Thyroid gland (tissue), 4 donors: ENCODE measurements at regions not wholly inside any gene's neighbourhood (a gene's known extent, or its start where the extent isn't known, plus 50 kb on each side); places are given as distances from the start of the nearest gene placed in this dataset.

Source experiments
- DNase-seq, 2 donors: peaks; one replicate each; pipeline ENCODE4 v3.0.0-alpha.2; 2019
- H3K27ac ChIP-seq, 3 donors: fragments of 200-600 bp; sonication (generic); 1 replicate in 2 of 3; 2 replicates in 1 of 3; pipeline ENCODE4 v1.5.1; 2016 to 2019; ENCODE audit warnings: mild to moderate bottlenecking in 1 of 3, moderate library complexity in 1 of 3
- H3K27me3 ChIP-seq: fragments of 200-600 bp; sonication (generic); one replicate; pipeline ENCODE4 v1.5.1; 2019
- H3K36me3 ChIP-seq, 2 donors: fragments of 200-600 bp; sonication (generic); one replicate each; pipeline ENCODE4 v1.5.1; 2016 to 2019
- H3K4me1 ChIP-seq, 2 donors: fragments of 200-600 bp; sonication (generic); one replicate each; pipeline ENCODE4 v1.5.1; 2017 to 2019
- H3K4me3 ChIP-seq, 3 donors: fragments of 200-600 bp; sonication (generic); replicated peaks in 1 of 3; 1 replicate in 2 of 3; 2 replicates in 1 of 3; pipeline ENCODE4 v1.5.1; 2016; ENCODE audit warnings: mild to moderate bottlenecking in 1 of 3
- H3K9me3 ChIP-seq: fragments of 200-600 bp; sonication (generic); one replicate; pipeline ENCODE4 v1.5.1; 2017
- POLR2A ChIP-seq, 2 donors: fragments of 450-650 bp; IDR thresholded peaks; one replicate each; pipeline ENCODE4 v1.6.1; 2017; ENCODE audit warnings: antibody characterized with exemption in 2 of 2, mild to moderate bottlenecking in 2 of 2, moderate library complexity in 1 of 2
- WGBS, 2 donors: methylation state at CpG; one replicate each; pipeline ENCODE4 v1.1.5; 2017; 5-methylcytosine and 5-hydroxymethylcytosine counted together
- intact Hi-C: fragments of 100-400 bp; cut with DNase I; formaldehyde crosslinking; loops from one replicate; pipeline ENCODE4 v1.15.1; 2023
- TF ChIP-seq, protein P1 (sequence below), 6 experiments: fragments of 200-600 bp in 3 of 6; fragments of 450-650 bp in 3 of 6; sonication (generic) in 3 of 6; IDR thresholded peaks; one replicate each; pipeline ENCODE4 v1.5.1; 2016 to 2019; ENCODE audit warnings: antibody characterized with exemption in 6 of 6, mild to moderate bottlenecking in 2 of 6, inconsistent platforms in 1 of 6, moderate library complexity in 1 of 6

DNA sequence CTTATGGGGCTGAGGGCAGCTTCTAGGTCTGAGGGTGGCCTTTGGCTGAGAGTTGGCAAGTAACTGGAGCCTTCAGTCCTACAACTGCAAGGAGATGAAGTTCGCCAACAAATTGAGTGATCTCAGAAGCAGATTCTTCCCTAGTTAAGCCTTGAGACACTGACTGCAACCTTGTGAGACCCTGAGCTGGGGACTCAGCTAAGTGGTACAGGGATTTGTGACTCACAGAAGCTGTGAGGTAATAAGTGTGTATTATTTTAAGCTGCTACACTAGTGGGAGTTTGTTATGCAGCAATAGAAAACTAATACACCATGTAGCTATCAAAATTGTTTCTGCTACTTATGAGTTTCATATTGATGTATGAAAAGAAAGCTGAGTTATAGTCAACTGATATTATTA is 279.2 kb downstream of the PIK3R1 start:
- Histone ChIP-seq H3K4me3 (no peak overlapping the region), H3K27me3 (no peaks in the 10 kb centered on the region), H3K36me3 (no peaks in the 10 kb centered on the region), H3K9me3 (no peaks in the 10 kb centered on the region), H3K27ac (no peak overlapping the region), H3K4me1 (no peaks in the 10 kb centered on the region)
- DNase-seq = no peak
- 89 to 100% methylated on average over 1 of the region's 1 CpG for WGBS, 2 donors
- intact Hi-C loops = no loop called here
- no peak for TF ChIP-seq POLR2A (IDR thresholded peaks at IDR 0.05)
- TF ChIP-seq, protein P1, sequence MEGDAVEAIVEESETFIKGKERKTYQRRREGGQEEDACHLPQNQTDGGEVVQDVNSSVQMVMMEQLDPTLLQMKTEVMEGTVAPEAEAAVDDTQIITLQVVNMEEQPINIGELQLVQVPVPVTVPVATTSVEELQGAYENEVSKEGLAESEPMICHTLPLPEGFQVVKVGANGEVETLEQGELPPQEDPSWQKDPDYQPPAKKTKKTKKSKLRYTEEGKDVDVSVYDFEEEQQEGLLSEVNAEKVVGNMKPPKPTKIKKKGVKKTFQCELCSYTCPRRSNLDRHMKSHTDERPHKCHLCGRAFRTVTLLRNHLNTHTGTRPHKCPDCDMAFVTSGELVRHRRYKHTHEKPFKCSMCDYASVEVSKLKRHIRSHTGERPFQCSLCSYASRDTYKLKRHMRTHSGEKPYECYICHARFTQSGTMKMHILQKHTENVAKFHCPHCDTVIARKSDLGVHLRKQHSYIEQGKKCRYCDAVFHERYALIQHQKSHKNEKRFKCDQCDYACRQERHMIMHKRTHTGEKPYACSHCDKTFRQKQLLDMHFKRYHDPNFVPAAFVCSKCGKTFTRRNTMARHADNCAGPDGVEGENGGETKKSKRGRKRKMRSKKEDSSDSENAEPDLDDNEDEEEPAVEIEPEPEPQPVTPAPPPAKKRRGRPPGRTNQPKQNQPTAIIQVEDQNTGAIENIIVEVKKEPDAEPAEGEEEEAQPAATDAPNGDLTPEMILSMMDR (IDR thresholded peaks at IDR 0.05) = no peak

DNA sequence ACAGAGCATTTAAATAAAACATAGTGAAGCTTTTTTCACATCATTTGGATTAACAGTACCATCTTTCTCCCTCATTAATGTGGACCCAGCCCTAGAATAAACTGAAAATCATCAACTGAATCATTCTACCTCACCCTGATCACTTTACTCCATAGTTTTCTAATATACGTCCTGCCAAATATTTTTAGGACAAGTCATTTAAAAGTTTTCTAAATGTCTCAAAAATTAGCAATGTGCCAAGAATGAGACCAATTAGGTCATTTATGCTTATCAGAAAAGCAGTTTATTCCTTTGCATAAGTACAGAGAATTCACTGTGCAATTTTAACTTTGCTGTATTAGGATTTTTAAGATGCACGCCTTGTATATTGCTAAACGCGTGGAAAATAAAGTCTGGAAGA is 284.4 kb downstream of the PIK3R1 start:
- intact Hi-C loops = no loop called here
- WGBS, 2 donors = 78 to 80% methylated on average over 4 of the region's 4 CpGs
- no peak overlapping the region for H3K27ac ChIP-seq
- H3K4me3 ChIP-seq = no peak overlapping the region
- TF ChIP-seq, protein P1 (IDR thresholded peaks at IDR 0.05) = no peak
- no peak for TF ChIP-seq POLR2A (IDR thresholded peaks at IDR 0.05)
- no peaks in the 10 kb centered on the region for H3K9me3 ChIP-seq
- no peaks in the 10 kb centered on the region for H3K4me1 ChIP-seq
- DNase-seq = no peak
- no peaks in the 10 kb centered on the region for H3K36me3 ChIP-seq
- no peaks in the 10 kb centered on the region for H3K27me3 ChIP-seq

DNA sequence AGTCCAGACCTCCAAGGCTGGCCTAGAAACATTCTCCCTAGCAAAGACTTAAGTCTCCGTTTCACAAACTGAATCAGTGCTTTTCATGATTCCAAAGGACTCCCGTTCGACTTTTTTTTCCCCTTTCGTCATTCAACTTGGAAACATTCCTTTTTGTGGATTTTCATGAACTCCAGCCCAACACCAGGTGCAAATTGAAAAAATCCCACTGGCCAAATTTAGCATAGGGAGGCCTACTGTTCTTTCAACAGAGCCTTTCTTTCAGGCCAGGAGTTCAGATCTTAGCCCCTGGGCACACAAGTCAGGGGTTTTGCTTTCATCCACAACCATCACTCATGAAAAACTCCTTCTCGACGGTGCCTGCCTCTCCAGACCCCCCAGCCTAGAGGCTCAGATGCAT is 285.3 kb downstream of the PIK3R1 start:
- TF ChIP-seq POLR2A (IDR thresholded peaks at IDR 0.05) = no peak
- TF ChIP-seq, protein P1 (IDR thresholded peaks at IDR 0.05) = no peak
- Histone ChIP-seq H3K9me3 (no peaks in the 10 kb centered on the region), H3K27me3 (no peaks in the 10 kb centered on the region), H3K4me3 (no peak overlapping the region), H3K4me1 (no peaks in the 10 kb centered on the region), H3K27ac (no peak overlapping the region), H3K36me3 (no peaks in the 10 kb centered on the region)
- 93% methylated on average over 6 of the region's 6 CpGs for WGBS, 2 donors
- DNase-seq = no peak
- intact Hi-C loops = no loop called here

DNA sequence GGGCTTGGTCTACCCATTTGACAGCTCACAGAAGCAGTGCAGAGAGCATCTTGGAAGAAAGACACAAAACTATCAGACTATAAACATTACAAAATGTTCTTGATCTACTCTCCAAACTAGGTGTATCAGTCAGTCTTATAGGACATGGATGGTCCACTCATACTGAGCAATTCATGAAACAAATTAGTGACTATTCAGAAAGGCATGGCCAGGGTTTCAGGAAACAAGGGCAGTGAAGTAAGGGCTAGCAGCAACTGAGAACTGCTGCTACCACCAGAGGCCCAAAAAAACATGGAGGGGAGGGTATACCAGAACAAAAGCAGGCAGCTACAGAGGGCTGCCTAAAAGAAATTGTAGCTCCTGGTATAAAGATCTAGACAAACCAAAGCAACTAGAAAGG is 287.0 kb downstream of the PIK3R1 start:
- no peak for TF ChIP-seq POLR2A (IDR thresholded peaks at IDR 0.05)
- TF ChIP-seq, protein P1 (IDR thresholded peaks at IDR 0.05) = no peak
- H3K4me1 ChIP-seq = no peaks in the 10 kb centered on the region
- H3K27me3 ChIP-seq = no peaks in the 10 kb centered on the region
- no peak overlapping the region for H3K27ac ChIP-seq
- H3K4me3 ChIP-seq = no peak overlapping the region
- no peak for DNase-seq
- no peaks in the 10 kb centered on the region for H3K36me3 ChIP-seq
- H3K9me3 ChIP-seq = no peaks in the 10 kb centered on the region
- intact Hi-C loops = no loop called here

DNA sequence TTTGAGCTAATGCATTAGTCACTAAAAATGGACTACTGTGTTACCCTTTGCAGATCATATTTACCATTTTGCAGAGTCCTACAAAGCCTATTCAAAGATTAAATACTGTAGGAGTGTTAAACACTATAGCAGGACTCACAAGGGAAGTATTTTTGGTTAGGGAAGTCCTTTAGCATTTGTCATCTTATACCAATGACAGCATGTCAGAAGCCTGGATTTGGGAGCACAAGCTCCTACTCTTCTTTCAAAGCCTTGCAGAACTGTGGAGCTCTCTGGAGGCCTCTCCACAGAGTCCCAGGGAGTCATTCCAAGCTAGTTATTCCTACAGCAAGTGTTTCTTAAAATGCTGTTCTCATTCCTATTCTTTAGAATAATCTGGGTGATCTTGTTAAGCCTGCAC is 288.8 kb downstream of the PIK3R1 start:
- intact Hi-C loops = no loop called here
- no peaks in the 10 kb centered on the region for H3K27me3 ChIP-seq
- no peak overlapping the region for H3K4me3 ChIP-seq
- H3K4me1 ChIP-seq = no peaks in the 10 kb centered on the region
- H3K36me3 ChIP-seq = no peaks in the 10 kb centered on the region
- H3K9me3 ChIP-seq = no peaks in the 10 kb centered on the region
- TF ChIP-seq, protein P1 (IDR thresholded peaks at IDR 0.05) = no peak
- TF ChIP-seq POLR2A (IDR thresholded peaks at IDR 0.05) = no peak
- H3K27ac ChIP-seq = no peak overlapping the region
- no peak for DNase-seq
